ENCODE measurements at regions not wholly inside any gene's neighbourhood (a gene's known extent, or its start where the extent isn't known, plus 50 kb on each side); places are given as distances from the start of the nearest gene placed in this dataset.

DNA sequence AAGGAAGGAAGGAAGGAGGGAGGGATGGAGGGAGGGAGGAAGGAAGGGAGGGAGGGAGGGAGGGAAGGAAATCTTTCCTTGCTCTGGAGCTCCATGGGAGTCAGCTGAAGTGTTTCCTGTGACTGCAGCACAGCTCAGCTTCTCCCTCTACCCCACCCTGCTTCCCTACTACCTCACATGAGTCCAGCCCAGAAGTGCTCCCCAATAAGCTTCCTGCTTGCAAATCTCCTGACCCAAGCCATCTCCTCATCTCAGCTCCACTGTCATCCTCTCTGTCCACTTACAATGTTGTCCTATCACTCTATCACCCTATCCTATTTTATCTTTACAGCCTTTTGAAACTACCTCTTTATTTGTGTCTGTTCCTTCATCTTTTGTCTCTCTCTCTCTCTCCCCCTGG lies 52.9 kb upstream of the SSBP3 start:
- no peak for ATAC-seq

DNA sequence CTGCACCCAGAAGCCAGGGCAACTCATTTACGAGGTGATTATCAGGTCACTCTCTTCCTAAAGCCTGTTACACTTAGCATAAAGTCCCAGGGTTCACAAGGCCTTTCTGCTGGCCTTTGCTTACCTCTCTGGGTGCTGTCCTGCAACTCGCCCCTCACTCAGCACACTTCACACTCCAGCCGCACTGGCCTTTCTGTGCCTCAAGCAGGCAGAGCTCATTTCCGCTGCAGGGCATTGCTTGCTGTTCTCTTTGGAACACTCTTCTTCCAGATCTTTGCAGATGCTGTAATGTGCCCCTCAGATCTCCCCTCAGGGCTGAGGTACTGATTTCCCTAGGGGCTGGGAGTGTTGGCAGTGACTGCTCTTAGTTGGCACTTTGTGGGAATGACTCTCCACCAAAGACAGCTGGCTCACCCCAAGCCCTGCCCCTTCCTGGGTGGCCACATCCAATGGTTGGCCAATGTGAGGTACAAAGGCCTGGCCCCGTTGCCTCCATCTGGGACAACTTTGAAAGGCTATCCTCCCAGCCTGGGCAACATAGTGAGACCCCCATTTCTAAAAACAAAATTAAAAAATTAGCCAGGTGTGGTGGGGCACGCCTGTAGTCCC lies 50.8 kb upstream of the SSBP3 start:
- 89 to 100% methylated on average over 2 to 4 of the region's 6 CpGs for WGBS, 2 donors (ENCODE audit: low coverage in 1 of 2)
- TF ChIP-seq, protein P1, sequence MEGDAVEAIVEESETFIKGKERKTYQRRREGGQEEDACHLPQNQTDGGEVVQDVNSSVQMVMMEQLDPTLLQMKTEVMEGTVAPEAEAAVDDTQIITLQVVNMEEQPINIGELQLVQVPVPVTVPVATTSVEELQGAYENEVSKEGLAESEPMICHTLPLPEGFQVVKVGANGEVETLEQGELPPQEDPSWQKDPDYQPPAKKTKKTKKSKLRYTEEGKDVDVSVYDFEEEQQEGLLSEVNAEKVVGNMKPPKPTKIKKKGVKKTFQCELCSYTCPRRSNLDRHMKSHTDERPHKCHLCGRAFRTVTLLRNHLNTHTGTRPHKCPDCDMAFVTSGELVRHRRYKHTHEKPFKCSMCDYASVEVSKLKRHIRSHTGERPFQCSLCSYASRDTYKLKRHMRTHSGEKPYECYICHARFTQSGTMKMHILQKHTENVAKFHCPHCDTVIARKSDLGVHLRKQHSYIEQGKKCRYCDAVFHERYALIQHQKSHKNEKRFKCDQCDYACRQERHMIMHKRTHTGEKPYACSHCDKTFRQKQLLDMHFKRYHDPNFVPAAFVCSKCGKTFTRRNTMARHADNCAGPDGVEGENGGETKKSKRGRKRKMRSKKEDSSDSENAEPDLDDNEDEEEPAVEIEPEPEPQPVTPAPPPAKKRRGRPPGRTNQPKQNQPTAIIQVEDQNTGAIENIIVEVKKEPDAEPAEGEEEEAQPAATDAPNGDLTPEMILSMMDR (IDR thresholded peaks at IDR 0.05) = no peak
- TF ChIP-seq POLR2AphosphoS5 (IDR thresholded peaks at IDR 0.05) (no peak), POLR2A (IDR thresholded peaks at IDR 0.05) (no peak), EP300 (IDR thresholded peaks at IDR 0.05) (no peak)
- Histone ChIP-seq H3K4me1 (no peaks in the 10 kb centered on the region), H3K4me3 (no peak overlapping the region), H3K27ac (no peak overlapping the region), H3K36me3 (no peaks in the 10 kb centered on the region), H3K27me3 (no peaks in the 10 kb centered on the region), H3K9me3 (no peaks in the 10 kb centered on the region)
- ATAC-seq = no peak

More for the DNA sequence above, 52.9 kb upstream of the SSBP3 start:
- Histone ChIP-seq H3K4me1 (peaks cover 0 to 12% (median 0%) of the 10 kb centered on the region in 3 donors), H3K27ac (no peak overlapping the region), H3K27me3 (no peaks in the 10 kb centered on the region), H3K36me3 (no peaks in the 10 kb centered on the region), H3K9me3 (no peaks in the 10 kb centered on the region), H3K4me3 (no peak overlapping the region)
- TF ChIP-seq POLR2AphosphoS5 (IDR thresholded peaks at IDR 0.05) = no peak
- TF ChIP-seq, protein P1 (IDR thresholded peaks at IDR 0.05) = no peak

DNA sequence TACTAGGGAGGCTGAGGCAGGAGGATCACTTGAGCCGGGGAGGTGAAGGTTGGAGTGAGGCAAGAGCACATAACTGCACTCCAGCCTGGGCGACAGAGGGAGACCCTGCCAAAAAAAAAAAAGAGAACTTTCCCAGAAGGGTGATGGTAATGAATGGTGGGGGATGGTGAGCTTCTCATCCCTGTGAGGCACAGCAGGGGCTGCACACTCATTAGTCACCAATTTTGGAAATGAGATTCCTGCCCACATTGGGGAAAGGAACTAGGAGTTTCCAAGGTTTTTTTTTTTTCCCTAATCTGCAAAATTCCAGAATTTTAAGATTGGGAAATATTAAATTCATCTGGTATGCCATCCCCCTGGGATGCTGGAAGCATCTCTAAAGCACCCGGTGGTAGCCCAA lies 50.2 kb upstream of the SSBP3 start:
- no peak for ATAC-seq
- no peak for TF ChIP-seq POLR2A (IDR thresholded peaks at IDR 0.05)
- TF ChIP-seq EP300 (IDR thresholded peaks at IDR 0.05) = no peak
- TF ChIP-seq POLR2AphosphoS5 (IDR thresholded peaks at IDR 0.05) = no peak
- TF ChIP-seq, protein P1 (IDR thresholded peaks at IDR 0.05) = no peak
- Histone ChIP-seq H3K4me1 (no peaks in the 10 kb centered on the region), H3K27me3 (no peaks in the 10 kb centered on the region), H3K4me3 (no peak overlapping the region), H3K36me3 (no peaks in the 10 kb centered on the region), H3K27ac (no peak overlapping the region), H3K9me3 (no peaks in the 10 kb centered on the region)
- 63 to 88% methylated on average over 1 to 2 of the region's 3 CpGs for WGBS, 2 donors (ENCODE audit: low coverage in 1 of 2)
